ENCODE measurements at regions not wholly inside any gene's neighbourhood (a gene's known extent, or its start where the extent isn't known, plus 50 kb on each side); places are given as distances from the start of the nearest gene placed in this dataset.
"Not testable (repeated sequence)": the region's sequence is repeated elsewhere in the genome, so short reads cannot be mapped to it uniquely, and the experiment has no call there.

GRCh38 chr1:222077206-222077605 lies 335.3 kb upstream of the DUSP10 start:
- no peak for DNase-seq (ENCODE audit: extremely low read depth in 1 of 2, low read depth in 1 of 2)

DNA sequence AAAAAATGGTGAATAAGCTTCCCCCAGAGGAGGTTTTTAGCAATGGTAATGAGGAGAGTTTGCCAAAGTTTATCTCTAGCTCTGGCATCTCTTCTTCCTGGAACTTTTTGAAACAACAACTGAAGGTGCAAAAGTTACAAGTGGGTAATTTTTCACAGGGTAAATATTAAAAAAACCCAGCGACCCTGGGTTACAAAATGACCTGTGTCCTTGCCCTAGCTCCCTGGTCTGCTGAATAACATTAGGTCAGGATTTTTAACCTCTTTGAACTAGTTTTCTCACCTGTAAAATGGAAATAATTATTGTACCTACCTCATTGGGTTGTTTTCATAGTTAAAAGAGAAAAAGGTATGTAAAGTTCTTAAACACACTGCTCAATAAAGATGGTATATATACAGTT lies 332.4 kb upstream of the DUSP10 start:
- DNase-seq (ENCODE audit: extremely low read depth in 1 of 2, low read depth in 1 of 2), result no peak

- no peak for DNase-seq (ENCODE audit: extremely low read depth in 1 of 2, low read depth in 1 of 2)
Measured at GRCh38 chr1:222073307-222073995, 331.6 kb upstream of the DUSP10 start.

- no peak for DNase-seq (ENCODE audit: extremely low read depth in 1 of 2, low read depth in 1 of 2)
Measured at GRCh38 chr1:222071387-222071786, 329.5 kb upstream of the DUSP10 start.

DNA sequence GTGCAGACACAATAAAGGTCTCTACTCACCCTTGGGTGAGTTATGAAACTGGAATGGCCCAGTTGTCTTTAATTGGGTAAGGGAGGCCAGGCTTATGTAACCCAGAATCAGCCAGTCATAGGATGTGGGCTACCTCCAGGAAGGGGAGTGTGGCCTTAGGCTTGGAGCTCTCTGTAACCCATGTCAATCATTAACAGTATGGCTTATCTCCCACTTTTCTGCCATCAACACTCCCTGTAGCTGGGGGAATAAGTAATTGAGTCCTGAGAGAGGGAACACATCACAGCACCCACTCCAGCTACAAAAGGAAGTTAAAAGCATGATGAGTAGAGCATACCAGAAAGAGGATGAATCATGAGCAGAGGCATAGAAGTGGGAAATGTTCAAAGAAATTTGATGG lies 327.0 kb upstream of the DUSP10 start:
- no peak for DNase-seq (ENCODE audit: extremely low read depth in 1 of 2, low read depth in 1 of 2)

- no peak for DNase-seq (ENCODE audit: extremely low read depth in 1 of 2, low read depth in 1 of 2)
Measured at GRCh38 chr1:222068101-222068500, 326.2 kb upstream of the DUSP10 start.

DNA sequence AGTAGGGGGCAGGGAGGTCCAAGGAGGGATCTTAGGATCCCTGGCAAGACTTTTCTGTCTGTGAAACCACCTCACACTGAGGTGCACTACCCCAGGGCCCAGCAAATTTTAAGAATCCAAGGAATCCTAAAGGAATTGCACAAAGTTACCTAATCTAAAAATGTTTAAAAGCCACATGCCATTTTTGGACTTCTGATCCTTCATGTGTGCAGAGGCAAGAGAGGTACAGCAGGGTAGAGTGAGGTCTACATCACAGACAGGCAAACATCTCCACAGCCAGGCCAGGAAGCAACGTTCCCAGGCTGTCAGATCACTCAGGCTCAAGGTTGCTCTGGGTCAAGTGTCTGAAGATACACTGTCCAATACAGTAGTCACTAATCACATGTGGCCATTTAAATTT lies 324.6 kb upstream of the DUSP10 start:
- no peak for DNase-seq (ENCODE audit: extremely low read depth in 1 of 2, low read depth in 1 of 2)

DNA sequence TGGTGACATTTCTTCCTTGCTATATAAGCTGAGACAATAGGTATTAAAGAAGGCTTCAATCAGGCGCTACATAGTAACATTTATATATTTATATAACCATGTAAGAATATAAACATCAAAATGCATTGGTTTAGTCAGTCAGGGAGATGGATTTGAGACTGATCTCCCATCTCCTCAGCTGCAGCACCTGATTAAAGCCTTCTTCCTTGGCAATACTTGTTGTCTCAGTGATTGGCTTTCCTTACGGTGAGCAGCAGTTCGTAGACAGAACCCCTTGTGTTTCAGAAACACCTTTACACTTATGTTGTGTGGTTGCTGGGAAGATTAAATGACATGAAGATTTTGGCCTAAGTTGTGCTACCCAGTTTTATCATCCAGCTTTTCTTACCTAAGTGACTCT lies 323.3 kb upstream of the DUSP10 start:
- DNase-seq (ENCODE audit: extremely low read depth in 1 of 2, low read depth in 1 of 2), result no peak

GRCh38 chr1:222064388-222065211 lies 322.7 kb upstream of the DUSP10 start:
- DNase-seq (ENCODE audit: extremely low read depth in 1 of 2, low read depth in 1 of 2), result no peak

DNA sequence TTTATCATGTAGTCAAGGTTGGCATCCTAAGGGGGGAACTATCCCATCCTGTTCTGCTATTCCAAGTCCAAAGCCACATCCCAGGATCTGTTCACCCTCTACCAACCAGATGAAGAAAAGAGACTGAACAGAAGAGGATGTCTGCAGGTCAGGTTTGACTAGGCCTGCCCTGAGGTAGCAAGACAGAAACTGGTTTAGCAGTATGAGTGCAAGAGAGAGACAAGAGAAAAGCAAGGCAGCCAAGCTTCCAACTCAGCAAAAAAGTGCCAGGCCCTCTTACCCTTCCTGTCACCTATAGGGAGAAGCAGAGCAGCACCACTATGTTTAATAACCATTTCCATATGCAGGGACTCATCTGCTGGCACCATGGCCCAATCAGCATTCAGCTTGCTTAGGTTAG lies 320.8 kb upstream of the DUSP10 start:
- DNase-seq (ENCODE audit: extremely low read depth in 1 of 2, low read depth in 1 of 2), result no peak

DNA sequence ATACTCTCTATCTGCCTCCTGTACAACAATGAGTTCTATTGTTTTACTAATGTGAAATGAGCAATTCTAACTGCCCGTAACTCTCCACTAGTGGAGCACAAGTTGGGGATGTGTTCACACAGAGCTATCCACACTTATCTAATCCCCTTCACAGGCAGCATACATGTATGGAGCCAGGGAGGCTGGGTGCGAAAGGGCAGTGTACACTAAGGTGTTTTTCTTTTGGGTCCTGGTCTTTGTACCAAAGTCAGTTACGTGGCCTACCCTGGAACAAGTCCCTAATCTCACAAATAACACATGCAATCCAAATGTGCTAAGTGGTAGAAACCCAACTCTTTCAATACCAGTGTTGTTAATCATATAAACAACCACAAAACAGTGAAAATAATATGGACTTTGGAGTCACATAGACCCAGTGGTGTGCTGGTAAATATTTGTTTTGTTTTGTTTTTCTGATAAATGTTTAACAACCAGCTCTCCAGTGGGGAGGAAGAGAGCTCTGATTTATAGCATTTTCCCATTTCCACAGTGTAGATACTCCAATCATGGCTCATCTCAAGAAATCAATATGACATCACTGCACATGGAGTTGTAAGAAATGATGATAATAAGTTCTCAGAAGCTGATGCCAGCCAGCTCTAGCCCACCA lies 319.9 kb upstream of the DUSP10 start:
- DNase-seq (ENCODE audit: extremely low read depth in 1 of 2, low read depth in 1 of 2), result no peak

- no peak for DNase-seq (ENCODE audit: extremely low read depth in 1 of 2, low read depth in 1 of 2)
Measured at GRCh38 chr1:222060210-222060916, 318.5 kb upstream of the DUSP10 start.

- DNase-seq (ENCODE audit: extremely low read depth in 1 of 2, low read depth in 1 of 2), result no peak
Measured at GRCh38 chr1:222058249-222058648, 316.4 kb upstream of the DUSP10 start.

DNA sequence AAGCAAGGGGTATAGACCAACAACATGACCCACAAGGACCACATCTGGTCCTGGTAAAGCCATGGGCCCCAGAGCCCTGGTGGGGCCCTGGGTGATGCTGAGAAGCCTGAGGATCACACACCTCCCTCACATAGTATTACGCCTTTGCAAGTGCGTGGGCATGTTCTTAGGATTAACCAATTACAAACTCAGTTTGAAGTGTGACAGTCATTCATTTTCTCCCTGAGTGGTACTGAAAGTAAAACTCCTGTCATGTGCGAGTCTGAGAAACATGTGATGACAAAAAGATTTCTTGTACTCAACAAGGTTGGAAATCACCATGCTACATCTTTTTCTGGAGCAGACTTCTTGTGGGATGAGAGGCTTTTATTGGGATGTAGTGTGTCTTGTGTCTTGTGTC lies 315.3 kb upstream of the DUSP10 start:
- DNase-seq (ENCODE audit: extremely low read depth in 1 of 2, low read depth in 1 of 2), result no peak

DNA sequence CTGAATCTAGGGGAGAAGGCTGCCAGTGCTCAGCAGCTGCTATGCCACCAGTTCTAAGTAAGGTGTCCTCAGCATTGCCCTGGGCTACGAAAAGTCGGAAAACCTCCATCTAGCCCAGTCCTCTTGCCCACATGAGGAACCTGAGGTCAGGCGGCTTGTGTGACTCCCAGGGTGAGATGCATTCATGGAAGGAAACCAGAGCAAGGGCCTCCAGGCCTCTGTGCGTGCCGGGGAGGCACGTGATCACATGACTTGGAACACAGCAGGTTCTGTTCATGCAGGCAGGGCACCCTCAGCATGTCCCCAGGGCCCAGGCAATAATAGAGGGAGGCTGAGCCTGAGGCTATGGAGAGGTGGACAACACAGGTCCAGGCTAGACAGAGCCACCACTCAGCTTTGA lies 312.5 kb upstream of the DUSP10 start:
- DNase-seq (ENCODE audit: extremely low read depth in 1 of 2, low read depth in 1 of 2), result no peak

DNA sequence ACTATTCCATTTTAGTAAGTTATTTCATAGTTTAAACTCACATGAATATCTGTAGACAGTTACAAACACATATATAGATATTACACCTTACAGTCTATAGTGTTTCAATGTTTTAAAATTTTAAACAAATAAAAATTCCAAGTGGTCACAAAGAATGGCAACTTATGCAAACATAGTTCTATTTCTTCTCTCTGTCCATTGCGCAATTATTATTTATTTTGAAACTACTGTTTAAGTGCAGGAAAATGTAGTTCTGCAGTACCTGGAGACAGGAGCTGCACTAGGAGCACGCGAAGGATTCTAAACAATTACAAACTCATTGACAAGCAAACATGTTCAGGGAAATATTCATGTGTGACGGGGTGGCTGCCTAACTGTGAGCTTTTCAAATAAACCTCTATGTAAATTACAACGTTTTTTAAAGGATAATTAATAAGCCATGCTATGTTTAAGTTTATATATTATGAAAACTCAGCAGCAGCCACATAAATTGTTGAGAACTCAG lies 312.0 kb upstream of the DUSP10 start:
- no peak for DNase-seq (ENCODE audit: extremely low read depth in 1 of 2, low read depth in 1 of 2)

DNA sequence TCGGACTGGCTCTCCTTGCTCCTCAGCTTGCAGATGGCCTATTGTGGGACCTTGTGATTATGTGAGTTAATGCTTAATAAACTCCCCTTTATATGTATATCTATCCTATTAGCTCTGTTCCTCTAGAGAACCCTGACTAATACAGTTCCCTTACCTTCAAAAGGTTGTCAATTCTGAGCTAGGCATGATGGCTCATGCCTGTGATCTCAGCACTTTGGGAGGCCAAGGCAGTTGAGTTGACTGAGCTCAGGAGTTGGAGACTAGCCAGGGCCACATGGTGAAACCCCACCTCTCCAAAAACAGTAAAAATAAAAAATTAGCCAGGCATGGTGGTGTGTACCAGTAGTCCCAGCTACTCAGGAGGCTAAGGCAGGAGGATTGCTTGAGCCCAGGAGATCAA lies 309.4 kb upstream of the DUSP10 start:
- DNase-seq (ENCODE audit: extremely low read depth in 1 of 2, low read depth in 1 of 2), result not testable (repeated sequence)

DNA sequence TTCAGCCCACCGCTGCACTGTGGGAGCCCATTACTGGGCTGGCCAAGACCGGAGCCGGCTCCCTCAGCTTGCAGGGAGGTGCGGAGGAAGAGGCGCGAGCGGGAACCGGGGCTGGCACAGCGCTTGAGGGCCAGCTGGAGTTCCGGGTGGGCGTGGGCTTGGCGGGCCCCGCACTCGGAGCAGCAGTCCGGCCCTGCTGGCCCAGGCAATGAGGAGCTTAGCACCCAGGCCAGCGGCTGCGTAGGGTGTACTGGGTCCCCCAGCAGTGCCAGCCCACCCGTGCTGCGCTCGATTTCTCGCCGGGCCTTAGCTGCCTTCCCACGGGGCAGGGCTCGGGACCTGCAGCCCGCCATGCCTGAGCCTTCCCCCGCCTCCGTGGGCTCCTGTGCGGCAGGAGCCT lies 307.8 kb upstream of the DUSP10 start:
- not testable (repeated sequence) for DNase-seq (ENCODE audit: extremely low read depth in 1 of 2, low read depth in 1 of 2)

DNA sequence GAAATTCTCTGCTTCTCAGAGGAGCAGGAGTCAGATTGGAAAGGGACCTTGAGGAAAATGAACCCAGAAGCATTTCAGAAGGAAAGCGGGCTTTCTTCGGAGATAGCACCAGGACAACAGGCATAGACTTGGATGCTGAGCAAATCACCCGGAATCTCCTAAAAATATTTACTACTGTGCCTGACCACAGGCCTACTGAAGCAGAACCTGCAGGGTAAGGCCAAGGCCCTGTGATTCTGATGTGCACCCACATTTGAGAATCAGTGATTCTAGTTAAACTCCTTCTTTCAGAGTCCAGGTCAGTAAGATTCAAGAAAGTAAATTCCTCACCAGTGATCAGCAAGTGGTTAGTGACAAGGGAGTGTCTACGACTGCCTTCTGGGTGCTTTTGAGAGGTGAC lies 307.3 kb upstream of the DUSP10 start:
- no peak for DNase-seq (ENCODE audit: extremely low read depth in 1 of 2, low read depth in 1 of 2)

DNA sequence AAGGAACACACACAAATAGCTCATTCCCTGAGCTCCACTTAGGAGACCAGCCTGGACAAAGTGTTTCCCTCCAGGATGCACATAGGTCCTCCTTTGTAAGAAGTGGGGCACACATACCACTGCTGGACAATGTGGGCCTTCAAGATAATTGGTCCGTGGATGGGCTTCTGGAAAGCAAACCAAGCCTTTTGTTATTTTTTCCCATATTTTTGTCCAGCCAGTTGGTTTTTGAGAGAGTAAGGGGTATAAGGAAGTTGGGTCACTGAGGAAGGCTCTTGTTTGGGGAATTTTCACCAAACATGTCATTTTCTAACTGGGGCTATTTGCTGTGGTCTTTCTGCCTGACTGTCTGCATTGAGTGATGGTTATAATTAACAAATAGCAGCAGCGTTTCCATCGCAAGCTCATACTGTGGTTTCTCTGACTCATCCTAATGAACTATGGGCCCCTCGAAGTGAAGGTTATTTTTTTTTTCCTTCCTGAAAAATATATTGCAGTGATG lies 306.3 kb upstream of the DUSP10 start:
- no peak for DNase-seq (ENCODE audit: extremely low read depth in 1 of 2, low read depth in 1 of 2)

- no peak for DNase-seq (ENCODE audit: extremely low read depth in 1 of 2, low read depth in 1 of 2)
Measured at GRCh38 chr1:222047366-222047765, 305.5 kb upstream of the DUSP10 start.
